NCI-H1417 (cell line): ENCODE measurements at regions not wholly inside any gene's neighbourhood (a gene's known extent, or its start where the extent isn't known, plus 50 kb on each side); places are given as distances from the start of the nearest gene placed in this dataset.
"Not testable (repeated sequence)": the region's sequence is repeated elsewhere in the genome, so short reads cannot be mapped to it uniquely, and the experiment has no call there.

Source experiments
- DNase-seq, 3 experiments: peaks; one replicate each; lab custom pipeline; 2025; lab: John Stamatoyannopoulos, UW

DNA sequence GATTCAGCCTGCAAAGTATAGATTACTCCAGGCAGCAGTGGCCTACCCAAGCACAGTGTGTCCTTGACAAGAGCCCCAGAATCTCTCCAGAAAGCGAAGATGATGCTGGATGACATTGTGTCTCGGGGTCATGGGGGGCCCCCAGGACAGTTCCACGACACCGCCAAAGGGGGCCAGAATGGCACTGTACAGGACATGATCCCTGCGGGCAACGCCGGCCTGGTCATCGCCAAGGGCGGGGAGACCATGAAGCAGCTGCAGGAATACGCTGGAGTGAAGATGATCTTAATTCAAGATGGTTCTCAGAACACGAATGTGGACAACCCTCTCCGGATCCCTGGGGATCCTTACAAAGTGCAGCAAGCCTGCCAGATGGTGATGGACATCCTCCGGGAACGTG lies 107.0 kb upstream of the MTAP start:
- no peak for DNase-seq

GRCh38 chr9:21695874-21696341 lies 106.5 kb upstream of the MTAP start:
- DNase-seq, result no peak

- no peak for DNase-seq
Observed at GRCh38 chr9:21696411-21696871, 106.0 kb upstream of the MTAP start.

DNA sequence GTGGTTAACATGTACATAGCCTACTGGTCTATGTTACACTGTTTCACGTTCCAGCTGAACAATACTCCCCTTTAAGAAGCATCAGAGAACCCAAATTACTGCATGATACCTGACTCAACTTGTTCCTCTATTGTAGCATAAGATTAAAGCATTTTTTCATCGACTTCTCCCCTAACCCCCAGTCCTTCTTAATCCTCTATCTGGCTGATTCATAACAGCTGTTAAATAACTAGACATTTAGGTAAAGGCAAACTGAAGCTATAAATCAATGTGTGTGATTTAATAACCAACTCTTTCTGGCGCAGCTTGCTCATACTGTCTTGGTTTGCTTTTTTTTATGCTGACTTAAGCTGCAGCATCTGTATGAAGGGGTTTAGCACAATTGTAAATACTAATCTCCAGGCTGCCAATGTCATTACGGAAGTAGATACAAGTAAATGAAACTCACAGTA lies 94.2 kb upstream of the MTAP start:
- DNase-seq, result no peak

DNA sequence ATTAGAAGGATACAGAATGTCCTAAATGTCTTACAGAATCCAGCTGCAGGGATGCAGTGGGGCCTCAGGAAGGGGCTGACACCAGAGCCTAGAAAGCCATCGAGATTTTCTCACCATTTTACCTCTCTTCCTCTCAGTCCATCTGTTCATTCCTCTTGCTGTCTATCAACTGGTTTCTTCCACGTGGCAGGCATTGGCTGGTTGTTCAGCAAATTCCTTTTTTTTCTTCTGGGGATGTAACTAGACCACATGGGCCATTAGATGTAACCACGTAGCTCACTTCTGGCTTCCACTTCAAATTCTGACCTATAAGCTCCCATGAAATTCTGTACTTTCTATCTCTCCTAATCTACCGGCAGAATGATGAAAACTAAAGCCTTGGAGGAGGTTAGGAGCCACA lies 93.6 kb upstream of the MTAP start:
- DNase-seq, result no peak

- peak in 1 of 3 experiments; percentile 71 for DNase-seq
Observed at GRCh38 chr9:21709464-21710058, 92.9 kb upstream of the MTAP start.

GRCh38 chr9:21710548-21711191 lies 91.8 kb upstream of the MTAP start:
- DNase-seq, result no peak

DNA sequence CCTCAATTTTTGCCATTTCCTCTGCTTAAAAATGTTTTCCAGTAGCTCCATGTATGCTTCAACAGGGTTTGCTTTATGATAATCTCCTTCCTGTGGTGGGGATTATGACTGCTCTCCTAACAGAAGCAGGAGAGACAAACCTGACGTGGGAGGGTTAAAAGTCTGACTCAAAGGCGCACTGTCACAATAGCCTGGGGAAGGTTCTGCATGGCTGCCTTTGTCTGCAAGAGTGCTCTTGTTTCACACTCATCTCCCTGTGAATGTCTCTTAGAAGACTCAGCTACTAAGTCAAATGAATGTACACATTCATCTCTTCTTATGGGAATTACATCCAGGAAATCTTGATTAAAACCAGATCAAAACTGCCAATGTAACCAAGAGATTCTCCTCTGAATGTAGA lies 90.9 kb upstream of the MTAP start:
- DNase-seq, result peak in 1 of 3 experiments; percentile 87

GRCh38 chr9:21715408-21715807 lies 87.0 kb upstream of the MTAP start:
- DNase-seq, result no peak

DNA sequence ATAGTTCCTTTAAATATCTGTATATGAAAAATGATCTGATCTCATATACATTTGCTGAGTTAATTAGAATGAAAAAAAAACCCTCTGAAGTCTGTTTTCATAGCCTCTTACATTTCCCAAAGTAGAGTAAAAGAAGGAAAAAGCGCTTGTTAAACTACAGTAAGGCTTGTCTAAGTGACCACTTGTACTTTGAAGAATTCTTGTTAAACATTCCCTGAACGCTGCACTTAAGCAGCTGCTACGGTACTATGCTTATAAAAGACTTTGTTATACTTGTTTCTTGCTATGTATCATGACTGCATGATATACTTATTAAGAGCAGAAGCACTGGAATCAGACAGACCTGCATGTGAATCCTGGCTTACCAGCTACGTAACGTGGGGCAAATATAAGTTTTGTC lies 81.7 kb upstream of the MTAP start:
- no peak for DNase-seq

DNA sequence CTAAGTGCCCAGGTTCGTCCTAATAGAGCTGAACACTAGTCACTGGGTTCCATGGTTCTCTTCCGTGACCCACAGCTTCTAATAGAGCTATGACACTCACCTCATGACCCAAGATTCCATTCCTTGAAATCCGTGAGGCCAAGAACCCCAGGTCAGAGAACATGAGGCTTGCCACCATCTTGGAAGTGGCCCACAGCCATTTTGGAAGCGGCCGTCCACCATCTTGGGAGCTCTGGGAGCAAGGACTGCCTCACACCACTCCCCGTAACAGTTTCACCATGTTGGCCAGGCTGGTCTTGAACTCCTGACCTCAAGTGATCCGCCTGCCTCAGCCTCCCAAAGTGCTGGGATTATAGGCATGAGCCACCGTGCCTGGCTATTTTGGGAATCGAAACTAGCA lies 75.0 kb upstream of the MTAP start:
- not testable (repeated sequence) for DNase-seq

DNA sequence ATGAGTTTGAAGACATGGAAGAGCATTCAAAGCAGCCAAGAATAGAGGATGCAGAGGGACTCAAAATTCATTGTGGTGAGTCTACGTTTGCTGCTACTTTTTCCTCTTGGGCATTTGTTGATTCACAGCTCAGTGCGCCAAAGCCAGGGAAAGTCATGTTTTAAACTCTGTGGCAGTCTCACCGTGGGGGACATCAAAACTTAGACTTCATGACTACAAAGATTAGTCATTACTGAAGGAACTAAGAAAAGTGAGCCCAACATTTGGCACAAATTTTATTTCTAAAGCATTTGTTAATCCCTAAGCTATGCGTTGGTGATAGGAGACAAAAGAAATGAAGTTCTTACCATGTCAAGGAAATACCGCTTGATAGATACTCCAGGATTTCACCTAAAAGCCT lies 73.7 kb upstream of the MTAP start:
- DNase-seq, result no peak

DNA sequence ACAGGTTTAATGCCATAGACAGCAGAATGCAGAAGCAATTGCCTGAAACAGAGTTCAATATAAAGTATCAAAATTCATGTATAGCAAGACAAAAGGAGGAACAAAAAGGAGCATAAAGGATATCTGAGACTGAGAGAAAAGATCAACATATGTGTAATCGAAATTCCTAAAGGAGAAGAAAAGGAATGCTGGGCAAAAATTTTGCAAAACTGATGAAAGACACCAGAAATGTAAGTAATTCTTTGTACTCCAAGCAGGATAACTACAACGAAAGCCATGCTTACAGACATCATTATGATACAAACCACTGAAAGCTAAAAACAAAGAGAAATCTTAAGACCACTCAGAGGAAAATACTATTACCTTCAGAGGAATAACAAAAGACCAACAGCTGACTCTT lies 72.8 kb upstream of the MTAP start:
- no peak for DNase-seq

DNA sequence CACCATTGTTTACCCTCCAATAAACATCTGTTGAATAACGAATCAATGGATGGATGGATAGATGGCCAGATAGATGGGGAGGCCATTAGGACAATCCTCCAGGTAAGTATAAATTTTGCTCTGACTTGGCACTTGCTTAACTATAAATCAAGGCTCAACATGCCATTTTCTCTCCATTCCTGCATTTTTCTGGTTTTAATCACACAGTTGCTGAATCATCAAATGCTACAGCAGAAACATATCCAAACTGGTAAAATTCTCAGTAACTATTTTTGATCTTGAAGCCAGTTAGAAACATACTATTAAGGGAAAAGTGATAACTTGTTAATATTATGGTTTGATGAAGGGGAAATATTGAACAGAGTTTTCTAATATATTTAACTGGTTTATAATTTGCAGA lies 71.5 kb upstream of the MTAP start:
- DNase-seq, result no peak

DNA sequence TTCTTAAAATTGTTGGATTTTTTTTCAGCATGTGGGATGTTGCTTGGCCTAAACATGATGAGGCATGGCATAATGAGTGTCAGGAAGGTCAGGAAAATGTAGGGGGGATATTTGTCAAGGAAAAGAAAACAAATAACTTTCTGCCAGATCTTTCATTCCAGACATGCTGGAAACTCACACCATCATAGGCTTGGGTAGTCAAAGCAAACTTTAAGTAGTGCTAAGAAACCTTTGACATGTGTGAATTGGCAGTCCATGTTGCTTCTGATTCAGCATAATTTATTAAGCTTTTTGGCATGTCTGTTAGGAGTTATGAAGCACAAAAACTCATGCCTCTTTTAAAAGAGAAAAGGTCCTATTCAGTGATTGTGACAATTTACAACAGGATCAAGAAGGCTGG lies 61.3 kb upstream of the MTAP start:
- no peak for DNase-seq

- DNase-seq, result no peak
Observed at GRCh38 chr9:21744320-21744719, 58.1 kb upstream of the MTAP start.

GRCh38 chr9:21744841-21745240 lies 57.6 kb upstream of the MTAP start:
- no peak for DNase-seq

- DNase-seq, result peak in 1 of 3 experiments; percentile 16
Observed at GRCh38 chr9:21746550-21746949, 55.9 kb upstream of the MTAP start.

DNA sequence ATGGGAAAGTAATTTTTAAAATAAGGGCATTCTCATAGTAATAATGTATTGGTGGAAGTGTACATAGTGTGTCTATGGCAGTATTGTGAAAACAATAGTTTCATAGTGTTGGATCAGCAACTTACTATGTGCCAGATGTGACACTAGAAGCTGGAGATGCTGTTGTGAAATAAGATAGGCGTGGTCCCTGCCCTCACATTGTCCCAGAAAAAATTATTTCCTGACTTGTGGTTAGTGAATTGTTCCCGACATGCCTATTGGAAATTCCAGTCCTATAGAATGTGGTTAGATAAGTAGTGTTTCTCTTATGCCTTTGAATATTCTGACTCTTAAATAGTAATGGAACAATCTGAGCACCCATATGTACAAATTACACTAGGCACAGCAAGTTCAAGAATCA lies 55.3 kb upstream of the MTAP start:
- DNase-seq, result no peak

DNA sequence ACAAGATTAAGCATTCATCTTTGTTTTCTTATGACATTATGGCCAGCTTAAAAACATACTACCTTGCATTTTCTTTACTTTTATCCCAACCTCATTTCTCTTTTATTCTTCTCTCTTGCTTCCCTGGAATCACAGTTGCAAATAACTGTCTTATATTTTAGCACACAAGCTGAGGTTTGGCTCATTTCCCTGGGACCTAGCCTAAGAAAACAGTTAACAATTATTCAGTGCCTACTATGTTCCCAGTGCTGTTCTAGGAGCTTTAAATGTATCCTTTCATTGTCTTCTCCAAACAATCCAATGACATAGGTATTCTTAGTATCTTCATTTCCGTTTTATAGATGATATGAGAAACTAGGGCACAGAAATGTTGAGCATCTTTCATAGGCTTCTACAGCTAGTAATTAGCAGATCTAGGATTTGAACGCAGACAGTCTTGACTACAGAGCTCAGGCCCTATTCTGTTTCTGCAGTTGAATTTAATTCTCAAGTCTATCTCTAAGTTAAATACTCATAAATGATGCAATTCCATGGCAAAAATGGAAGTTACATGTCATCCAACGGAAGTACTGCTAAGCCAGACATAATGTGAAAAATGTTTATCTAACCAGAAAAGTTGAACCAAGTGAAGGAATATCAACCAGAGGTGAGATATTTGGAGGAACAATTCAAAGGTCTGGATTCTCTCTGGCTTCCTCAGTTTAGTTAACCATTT lies 52.3 kb upstream of the MTAP start:
- DNase-seq, result no peak

DNA sequence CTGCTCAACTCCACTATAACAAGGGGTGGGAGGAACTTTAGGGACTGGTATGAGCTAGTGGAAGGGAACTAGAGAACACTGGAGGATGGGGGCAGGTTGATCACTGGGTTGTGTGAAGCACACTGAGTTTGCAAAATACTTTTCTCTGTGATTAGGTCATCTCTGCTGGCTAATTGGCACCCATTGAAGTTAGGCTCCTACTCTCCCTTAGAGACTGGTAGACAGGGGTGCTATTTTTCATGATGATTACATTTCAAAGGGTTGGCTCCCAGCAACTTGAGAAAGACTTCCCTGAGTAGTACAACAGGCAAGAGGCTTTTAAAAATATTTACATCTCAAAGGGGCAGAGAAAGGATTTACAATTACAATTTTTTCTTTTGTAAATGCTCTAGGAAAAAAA lies 50.4 kb upstream of the MTAP start:
- no peak for DNase-seq
